ENCODE measurements at regions not wholly inside any gene's neighbourhood (a gene's known extent, or its start where the extent isn't known, plus 50 kb on each side); places are given as distances from the start of the nearest gene placed in this dataset.
A peak's percentile ranks its signal among the peaks of the same experiment; 100 is the strongest.

DNA sequence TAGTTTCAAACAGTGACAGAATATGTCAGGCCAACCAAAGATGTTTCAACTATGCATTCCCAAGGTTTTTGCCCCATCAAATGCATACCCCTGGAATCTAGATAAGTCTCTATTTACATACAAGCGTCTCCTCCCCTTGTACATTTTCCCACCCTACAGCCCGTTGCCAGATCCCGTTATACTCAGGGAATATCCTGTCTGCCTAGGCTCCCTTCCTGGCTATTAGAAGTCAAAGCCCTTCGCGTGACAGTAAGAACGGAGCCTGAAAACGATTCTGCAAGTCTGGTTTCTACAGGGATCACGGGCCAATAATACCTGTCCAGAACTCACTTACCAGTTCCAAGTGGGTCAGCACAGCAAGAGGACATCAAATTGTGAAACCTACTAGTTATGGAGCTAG lies 134.8 kb downstream of the LACC1 start:
- intact Hi-C loops (cut with DNase I) = no loop called here
- DNase-seq (ENCODE audit: low spot score) (no peak), ATAC-seq (peak; percentile 41)

DNA sequence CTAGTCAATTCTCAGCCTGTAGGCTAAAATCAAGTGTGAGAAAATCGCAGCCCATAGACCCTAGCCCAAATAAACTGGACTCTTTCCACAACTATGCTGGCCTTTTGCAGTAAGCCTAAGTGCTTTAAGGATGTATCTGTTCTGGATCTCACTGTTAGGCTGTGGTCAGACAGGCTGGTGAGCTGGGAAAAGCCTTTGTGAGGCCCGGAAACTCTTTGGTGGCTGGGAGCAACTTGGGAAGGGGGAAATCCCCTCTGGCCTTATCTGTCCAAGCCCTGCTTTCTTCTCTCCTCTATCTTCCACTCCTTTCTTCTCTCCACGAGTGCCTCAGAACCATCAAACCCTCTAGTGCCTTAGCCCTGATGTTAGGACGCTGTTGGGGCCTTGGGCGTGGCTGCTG lies 135.4 kb downstream of the LACC1 start:
- DNase-seq (ENCODE audit: low spot score) (no peak), ATAC-seq (no peak)
- intact Hi-C loops (cut with DNase I) = no loop called here

DNA sequence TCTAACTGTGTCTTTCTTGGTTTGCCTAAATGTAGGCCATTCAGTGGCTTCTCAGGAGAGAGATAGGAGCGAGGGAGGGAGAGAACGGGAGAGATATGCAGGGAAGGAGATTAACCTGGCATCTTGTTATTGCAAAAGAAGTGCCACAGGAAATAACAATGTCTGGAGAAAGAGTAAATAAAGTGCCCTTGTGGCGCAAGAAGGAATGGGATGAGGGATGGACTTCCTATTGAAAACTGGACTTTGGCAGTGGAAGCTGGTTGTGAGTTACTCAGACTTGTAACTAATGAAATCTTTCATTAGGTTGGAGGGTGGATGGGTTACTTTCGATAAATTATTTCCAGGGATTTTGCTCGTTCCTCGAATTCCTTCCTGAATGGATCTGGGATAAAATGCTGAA lies 136.1 kb downstream of the LACC1 start:
- intact Hi-C loops (cut with DNase I) = no loop called here
- ATAC-seq = no peak
- DNase-seq (ENCODE audit: low spot score) = no peak

DNA sequence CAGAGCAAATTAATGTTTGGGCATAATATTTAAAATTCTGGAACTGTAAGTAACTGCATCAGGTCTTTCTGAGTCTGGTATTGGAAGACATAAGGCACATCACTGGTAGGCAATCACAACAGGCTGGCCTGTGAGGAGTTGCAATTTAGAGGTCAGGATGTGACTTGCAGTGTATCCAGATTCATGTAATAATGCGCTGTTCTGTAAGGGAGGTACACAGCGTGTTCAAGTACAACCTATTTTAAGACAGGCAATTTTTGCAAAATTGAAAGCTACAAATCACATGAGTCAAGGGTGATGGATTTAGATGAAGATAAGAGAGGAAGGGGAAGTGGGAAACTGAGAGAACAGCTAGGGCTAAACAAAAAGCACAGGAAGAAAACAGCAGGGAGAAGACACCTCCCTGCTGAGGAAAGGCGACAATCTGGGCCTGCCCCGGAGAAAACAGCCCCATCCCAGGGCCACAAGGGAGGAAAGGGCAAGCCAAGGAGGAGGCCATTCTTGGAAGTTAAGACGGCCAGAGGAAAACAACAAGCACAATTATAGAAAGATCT lies 138.1 kb downstream of the LACC1 start:
- DNase-seq (ENCODE audit: low spot score) (no peak), ATAC-seq (no peak)
- intact Hi-C loops (cut with DNase I) = no loop called here

DNA sequence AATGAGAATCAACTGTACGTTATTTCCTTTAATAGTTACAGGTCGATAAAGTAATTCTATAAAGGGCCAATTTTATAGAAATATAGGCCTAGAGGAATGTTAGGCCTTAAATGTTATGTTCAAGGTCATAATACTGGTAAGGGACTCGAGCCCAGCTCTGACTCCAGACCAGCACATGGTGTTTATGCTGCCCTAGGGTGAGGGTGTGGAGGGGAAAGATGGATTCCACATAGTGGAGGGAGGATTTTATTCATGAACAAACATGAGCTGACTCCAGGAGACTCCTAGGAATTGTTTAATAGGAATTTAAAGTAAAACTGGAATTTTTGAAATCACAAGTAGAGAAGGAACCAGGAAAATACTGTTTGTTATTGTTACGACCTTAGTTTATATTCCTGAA lies 139.9 kb downstream of the LACC1 start:
- ATAC-seq = no peak
- intact Hi-C loops (cut with DNase I) = no loop called here
- no peak for DNase-seq (ENCODE audit: low spot score)

DNA sequence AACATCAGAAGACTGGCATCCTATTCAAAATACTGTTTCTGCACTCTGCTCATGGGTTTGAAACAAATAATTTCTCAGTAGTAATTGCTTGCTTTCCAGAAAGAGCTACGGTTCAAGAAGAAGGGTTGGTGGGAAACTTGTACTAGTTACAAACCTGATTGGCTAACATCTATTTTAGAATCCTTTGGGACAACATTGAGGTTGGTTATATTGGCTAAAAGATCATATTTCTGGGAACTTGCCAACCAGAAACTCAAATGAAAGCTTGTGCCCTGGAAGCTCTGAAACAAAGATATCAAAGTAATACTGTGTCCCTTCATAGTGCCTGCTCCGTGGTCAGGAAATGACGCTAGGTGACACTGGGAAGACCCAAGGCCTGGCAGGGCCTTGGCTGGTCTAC lies 141.7 kb downstream of the LACC1 start:
- DNase-seq (ENCODE audit: low spot score) (no peak), ATAC-seq (peak; percentile 60)
- intact Hi-C loops (cut with DNase I) = no loop called here

DNA sequence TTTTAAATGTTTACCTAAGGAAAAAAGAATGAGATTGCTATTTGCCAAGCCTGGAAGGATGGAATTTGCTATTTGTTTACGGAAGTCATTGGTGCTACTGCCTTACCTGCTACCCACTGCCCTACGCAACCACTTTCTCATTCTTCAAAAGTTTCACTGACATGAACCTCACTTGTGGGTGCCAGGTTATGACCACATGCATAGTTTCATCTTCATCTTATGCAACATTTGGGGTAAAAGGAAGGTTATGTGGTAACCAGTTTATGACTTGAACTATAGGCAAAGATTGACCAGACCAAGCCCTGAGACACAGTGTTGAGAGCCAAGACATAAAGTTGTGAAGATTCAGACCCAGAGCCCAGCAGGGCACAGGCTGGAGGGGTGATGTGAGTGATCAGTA lies 142.5 kb downstream of the LACC1 start:
- intact Hi-C loops (cut with DNase I) = no loop called here
- ATAC-seq (peak; percentile 54), DNase-seq (ENCODE audit: low spot score) (no peak)

DNA sequence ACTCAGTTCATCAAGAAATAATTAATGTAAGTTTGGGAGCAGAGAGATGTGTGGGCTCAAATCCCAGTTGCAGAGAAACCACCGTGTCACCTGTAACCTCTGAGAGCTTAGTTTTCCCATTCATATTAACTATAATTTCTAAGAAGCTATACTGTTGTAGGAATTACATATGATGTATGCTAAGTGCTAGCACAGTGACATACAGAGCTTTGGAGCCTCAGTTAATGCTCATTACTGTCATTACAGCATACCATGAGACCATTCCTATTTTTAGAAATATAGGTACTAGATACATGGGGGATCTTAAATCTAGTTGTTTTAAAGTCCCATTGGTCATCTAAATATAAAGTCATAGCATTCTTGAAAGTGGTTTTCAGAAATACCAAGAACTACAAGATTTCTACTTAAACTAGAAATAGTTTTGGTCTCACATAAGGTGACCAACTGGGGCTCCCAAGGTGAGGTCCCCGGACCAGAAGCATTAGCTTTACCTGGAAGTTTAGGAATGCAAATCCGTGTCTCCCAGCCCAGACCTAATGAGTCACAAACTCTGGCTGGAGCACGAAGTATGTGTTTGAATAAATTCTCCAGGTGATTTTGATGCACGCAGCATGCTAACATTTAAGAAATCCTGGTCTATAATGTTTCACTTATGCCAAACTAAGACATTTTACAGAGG lies 144.6 kb downstream of the LACC1 start:
- ATAC-seq (no peak), DNase-seq (ENCODE audit: low spot score) (no peak)
- intact Hi-C loops (cut with DNase I) = no loop called here

DNA sequence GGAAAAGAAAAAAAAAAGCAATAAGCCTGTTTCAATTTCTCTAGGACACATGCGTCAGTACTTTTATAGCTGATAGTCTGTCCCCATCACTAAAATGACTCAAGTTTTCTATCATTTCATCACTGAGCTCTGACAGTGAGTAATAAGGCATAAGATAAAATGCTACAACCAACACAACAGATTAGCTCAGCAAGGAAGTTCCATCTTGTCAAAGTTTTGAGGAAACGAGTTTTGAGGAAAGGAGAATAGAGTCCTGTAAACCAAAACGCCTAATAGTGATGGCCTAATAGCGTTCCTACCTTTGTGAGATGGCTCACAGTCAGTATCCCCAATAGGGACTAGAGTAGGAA lies 145.1 kb downstream of the LACC1 start:
- no peak for ATAC-seq
- intact Hi-C loops (cut with DNase I) = no loop called here

DNA sequence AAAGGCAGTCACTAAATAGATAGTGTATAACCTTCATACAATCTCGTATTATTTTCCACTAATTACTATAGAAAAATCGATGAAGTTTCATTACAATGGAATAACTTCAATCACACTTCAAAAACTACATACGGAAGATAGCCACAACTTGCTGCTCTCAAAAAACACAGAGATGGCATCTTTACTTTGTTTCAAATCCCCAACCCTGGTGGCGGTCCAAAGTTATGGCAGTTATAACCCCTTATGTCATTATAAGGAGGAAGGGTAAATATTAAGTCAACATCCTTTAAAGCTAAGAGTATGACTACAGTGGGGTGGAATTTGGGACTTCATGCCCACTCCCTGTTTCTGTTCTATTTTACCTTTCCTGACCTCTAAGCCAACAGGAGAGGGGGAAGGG lies 146.5 kb downstream of the LACC1 start:
- DNase-seq (ENCODE audit: low spot score) (no peak), ATAC-seq (no peak)
- intact Hi-C loops (cut with DNase I) = no loop called here

More for the DNA sequence above, 145.1 kb downstream of the LACC1 start:
- no peak for DNase-seq (ENCODE audit: low spot score)

DNA sequence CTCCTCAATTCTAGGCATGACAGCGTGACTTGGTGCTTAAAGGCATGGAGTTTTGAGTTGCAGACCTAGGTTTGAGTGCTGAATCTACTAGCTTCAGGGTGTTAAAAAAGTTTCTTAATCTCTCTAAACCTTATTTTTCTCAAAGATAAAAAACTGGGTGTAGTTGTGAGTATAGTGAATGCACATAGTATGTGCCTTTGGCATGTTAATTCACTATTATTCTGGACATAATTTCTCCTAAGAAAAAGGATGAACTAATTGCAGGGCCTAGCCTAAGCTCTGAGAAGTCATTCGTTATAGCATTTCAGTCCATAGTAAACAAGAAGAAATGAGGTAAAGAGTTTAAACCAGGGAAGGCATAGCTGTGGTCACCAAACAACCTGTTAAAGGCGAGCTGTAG lies 149.0 kb downstream of the LACC1 start:
- intact Hi-C loops (cut with DNase I) = no loop called here
- DNase-seq (ENCODE audit: low spot score) = no peak
- ATAC-seq = no peak

DNA sequence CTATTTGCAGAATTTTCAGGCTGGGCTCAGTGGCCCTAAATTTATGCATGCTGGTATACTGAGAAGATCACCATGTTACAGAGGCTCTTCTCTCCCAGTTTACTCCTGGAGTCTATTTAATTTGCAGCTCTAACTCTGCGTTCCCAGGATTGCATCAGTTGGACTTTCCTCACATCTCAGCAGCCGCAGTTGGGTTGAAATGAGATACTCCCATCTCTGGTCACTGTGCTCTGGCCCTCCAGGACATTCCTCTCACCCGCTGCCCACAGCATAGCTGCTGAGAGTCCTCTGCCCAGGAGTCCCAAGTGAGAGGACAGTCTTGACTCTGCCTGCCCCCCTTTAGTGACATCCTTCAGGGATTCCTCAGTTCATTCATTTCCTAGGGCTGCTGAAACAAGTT lies 150.9 kb downstream of the LACC1 start:
- peak; percentile 66 for ATAC-seq
- DNase-seq (ENCODE audit: low spot score) = no peak
- intact Hi-C loops (cut with DNase I) = no loop called here

DNA sequence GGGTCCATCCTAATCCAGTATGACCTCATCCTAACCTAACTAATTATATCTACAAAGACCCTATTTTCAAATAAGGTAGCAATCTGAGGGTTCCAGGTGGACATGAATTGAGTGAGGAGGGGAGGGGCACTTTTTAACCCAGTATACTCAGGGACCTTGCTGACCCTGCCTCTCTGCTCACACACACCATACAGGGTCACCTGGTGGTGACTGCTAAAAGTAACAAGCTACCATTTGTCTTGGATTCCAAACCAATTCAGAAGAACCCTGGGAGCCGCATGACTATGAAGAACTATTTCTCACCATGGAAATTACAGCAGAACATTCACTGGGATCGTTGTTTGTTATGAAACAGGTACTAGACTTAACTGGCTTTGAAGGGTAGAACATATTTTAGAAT lies 151.9 kb downstream of the LACC1 start:
- intact Hi-C loops (cut with DNase I) = no loop called here
- ATAC-seq (no peak), DNase-seq (ENCODE audit: low spot score) (no peak)

DNA sequence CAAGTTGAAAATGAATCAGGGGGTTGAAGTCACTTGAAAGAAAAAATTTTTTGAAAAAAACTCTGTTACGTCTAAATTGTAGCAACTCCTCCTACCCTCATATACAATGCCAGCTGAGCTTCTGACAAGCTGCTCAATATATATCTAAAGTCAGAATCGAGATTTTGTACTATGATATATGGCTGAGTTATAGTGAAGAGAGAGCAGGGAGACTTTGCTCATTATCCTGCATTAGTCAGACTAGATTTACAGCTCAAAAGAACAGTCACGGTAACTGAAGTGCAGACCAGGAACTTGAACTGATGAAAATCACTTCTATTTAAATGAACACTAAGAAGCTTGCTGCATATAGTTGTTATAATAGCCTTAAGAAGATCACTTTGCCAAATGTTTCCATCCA lies 153.1 kb downstream of the LACC1 start:
- DNase-seq (ENCODE audit: low spot score) = no peak
- no peak for ATAC-seq
- intact Hi-C loops (cut with DNase I) = no loop called here

DNA sequence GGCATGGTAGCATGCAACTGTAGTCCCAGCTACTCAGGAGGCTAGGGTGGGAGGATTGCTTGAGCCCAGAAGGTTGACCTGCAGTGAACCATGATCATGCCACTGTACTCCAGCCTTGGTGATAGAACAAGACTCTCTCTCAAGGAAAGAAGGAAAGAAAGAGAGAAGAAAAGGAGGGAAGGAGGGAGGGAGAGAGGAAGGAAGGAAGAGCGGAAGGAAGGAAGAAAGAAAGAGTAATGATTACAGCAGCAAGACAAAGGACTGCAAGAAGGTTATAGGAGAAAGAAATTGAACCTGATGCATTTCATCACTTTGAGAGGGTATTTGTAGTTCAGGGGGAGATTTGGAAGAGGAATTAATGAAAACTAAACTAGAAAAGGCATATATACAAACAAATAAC lies 155.7 kb downstream of the LACC1 start:
- no peak for ATAC-seq
- DNase-seq (ENCODE audit: low spot score) = no peak
- intact Hi-C loops (cut with DNase I) = no loop called here

DNA sequence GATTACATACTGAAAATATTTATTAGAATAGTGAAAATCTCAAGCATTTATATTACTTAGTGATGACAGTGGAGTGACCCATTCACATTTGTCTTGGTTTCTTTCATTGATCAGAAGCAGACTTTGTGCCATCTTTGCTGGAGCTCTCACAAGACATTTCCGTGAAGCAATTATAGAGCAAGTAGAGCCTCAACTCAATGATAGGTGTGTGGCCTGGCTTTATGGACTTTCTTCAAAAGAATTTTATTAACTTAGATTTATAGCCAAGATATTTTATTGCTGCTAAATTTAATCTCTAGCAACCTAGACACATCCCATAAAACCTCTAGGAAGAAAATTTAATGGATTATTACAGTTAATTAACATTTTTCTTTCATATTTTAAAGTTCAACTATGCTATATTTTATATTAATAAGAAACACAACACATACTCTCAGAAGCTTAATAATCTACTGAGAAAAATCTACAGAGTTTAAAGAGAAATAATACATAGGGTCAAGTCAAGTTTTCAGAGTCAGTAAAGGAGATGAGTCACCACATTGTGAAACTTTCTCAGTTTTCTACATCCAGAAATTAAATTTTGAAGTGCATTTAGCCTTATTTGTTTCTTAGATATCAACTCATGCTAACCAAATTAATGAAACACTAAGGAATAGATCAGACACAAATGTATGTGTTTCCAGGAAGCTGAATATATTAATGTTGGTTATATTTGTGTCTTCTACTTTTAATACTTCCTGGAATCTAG lies 160.5 kb downstream of the LACC1 start:
- ATAC-seq (peak; percentile 39), DNase-seq (ENCODE audit: low spot score) (no peak)
- intact Hi-C loops (cut with DNase I) = loop anchor here (10.0 kb wide), 1 partner anchor 395 kb away; no protein-coding TSS in a partner anchor

DNA sequence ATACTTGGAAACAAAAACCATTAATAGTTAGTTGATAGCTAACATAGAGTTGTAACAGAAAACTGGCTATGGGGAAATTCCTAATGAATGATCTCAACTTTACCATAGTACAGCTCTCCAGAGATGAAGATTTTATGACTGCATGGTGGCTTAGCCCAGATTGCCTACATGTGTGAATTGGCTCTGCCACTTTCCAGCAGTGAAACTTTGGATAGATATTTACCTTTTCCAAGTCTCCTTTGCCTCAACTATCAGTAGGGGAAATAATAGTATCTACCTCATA lies 161.1 kb downstream of the LACC1 start:
- ATAC-seq (no peak), DNase-seq (ENCODE audit: low spot score) (no peak)
- intact Hi-C loops (cut with DNase I) = loop anchor here (10.0 kb wide), 1 partner anchor 394 kb away; no protein-coding TSS in a partner anchor

DNA sequence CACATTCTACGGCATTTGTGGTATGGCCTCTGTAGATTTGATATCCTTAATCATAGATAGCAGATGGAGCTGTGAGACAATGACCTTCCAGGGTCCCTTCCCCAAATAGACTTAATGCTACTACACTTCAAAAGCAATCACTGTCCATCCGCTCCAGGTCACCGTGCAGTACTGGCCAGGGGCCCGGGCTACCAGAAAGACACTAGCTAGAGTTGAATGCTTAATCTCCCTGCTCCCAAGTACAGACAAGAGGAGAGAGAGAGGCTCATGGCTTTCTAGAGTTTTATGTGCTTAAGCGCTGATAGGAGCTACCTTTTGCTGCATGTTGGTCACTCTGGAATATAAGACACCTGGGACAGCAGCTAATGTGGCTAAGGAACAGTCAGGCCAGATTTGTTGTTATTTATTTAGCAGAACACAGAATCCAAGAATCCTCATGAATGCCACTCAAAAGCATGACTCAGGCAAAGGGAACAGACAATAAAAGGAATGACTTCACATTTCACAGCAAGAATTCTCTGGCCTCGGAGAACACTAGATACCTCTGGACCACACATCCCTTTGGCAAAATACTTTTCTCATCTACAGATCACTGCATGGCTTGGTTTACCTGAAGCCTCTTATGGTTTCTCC lies 165.0 kb downstream of the LACC1 start:
- no peak for ATAC-seq
- intact Hi-C loops (cut with DNase I) = loop anchor here (10.0 kb wide), 1 partner anchor 390 kb away; no protein-coding TSS in a partner anchor

DNA sequence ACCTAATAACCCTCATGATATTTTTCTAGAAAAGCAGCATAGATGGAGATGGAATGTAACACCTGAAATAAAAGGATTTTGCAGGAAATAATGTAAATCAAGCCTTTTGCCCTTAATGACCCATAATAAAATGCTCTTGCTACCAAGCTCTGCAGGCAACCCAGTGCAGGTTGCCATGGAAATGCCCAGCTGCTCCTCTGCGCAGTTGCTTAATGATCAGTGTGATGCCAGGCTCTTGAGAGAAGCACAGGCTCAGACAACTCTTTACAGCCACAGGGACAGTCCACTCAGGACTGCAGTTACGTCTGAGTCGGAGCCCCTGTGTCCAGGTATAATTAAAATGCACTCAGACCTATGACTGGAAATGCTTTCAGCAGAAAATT lies 165.5 kb downstream of the LACC1 start:
- ATAC-seq = no peak
- DNase-seq (ENCODE audit: low spot score) = no peak
- intact Hi-C loops (cut with DNase I) = loop anchor here (10.0 kb wide), 1 partner anchor 390 kb away; no protein-coding TSS in a partner anchor

More for the DNA sequence above, 165.0 kb downstream of the LACC1 start:
- DNase-seq (ENCODE audit: low spot score) = no peak

DNA sequence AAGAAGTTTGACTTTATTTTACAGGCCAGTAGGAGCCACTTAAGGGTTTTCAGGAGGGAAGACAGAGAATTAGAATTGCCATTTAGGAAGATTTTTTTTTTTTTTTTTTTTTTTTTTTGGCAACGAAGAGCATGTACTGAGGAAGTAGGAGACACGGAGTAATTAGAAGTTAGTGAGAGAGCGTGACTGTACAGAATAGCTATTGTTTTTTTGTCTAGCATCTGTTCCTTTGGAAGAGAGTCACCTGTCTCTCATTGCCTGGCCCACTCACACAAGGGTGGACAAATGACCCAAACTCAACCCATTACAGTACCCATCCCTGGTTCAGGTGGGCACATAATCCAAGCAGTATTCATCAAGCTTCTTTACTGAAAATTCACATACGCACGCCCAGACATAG lies 166.7 kb downstream of the LACC1 start:
- intact Hi-C loops (cut with DNase I) = loop anchor here (10.0 kb wide), 1 partner anchor 388 kb away; no protein-coding TSS in a partner anchor
- no peak for DNase-seq (ENCODE audit: low spot score)
- ATAC-seq = no peak
